Ovary (tissue), 3 donors: ENCODE measurements at regions not wholly inside any gene's neighbourhood (a gene's known extent, or its start where the extent isn't known, plus 50 kb on each side); places are given as distances from the start of the nearest gene placed in this dataset.

ENCODE experiments used
- CTCF ChIP-seq, 3 donors: fragments of 450-650 bp in 2 of 3; fragments of 200-600 bp in 1 of 3; IDR thresholded peaks; one replicate each; pipeline versions ENCODE4 v1.5.1 to v1.8.0; 2016 to 2022; ENCODE audit warnings: antibody characterized with exemption in 3 of 3, mild to moderate bottlenecking in 1 of 3
- POLR2A ChIP-seq: fragments of 450-650 bp; IDR thresholded peaks from one replicate; pipeline ENCODE4 v1.6.1; 2017; ENCODE audit warnings: antibody characterized with exemption, mild to moderate bottlenecking, moderate library complexity
- donor health status: DM: no; HTN: no; CAD: no.

DNA sequence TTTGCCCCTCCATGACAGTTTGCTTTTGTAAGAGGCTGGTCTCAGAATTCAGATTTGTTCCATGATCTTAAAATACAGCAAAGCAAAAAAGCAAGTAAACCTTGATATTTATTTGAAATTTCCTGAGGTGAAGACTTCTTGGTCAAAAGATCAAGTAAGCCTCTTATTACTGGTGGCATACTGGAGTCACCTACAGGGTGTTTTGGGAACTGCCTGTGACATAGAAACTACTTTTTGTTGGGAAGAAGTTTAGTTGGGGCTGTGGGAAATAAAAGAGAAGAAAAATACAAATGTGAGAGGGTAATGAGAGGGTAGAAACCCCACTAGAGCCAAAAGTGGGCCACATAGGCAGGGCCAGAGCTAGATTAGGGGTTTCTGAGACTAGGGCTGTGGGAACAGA lies 217.9 kb downstream of the OTUD1 start:
- no peak for TF ChIP-seq CTCF (IDR thresholded peaks at IDR 0.05)
- no peak for TF ChIP-seq POLR2A
